ENCODE measurements at regions not wholly inside any gene's neighbourhood (a gene's known extent, or its start where the extent isn't known, plus 50 kb on each side); places are given as distances from the start of the nearest gene placed in this dataset.

DNA sequence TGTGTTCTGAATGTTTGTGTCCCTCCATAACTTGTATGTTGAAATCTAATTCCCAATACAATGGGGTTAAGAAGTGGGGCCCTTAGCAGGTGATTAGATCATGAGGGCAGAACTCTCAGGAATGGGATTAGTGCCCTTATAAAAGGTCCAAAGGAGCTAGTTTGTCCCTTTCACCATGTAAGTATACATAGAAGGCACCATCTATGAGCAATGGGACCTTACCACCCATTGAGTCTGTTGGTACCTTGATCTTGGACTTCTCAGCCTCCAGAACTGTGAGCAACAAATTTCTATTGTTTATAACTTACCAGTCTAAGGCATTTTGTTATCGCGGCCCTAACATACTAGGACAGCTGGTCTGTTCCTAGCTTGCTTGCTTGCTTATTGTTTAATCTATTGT, 106.3 kb downstream of the MYCN start:
- no peak overlapping the region for H3K4me3 ChIP-seq (ENCODE audit: low read depth, low read length)
- TF ChIP-seq, protein P1, sequence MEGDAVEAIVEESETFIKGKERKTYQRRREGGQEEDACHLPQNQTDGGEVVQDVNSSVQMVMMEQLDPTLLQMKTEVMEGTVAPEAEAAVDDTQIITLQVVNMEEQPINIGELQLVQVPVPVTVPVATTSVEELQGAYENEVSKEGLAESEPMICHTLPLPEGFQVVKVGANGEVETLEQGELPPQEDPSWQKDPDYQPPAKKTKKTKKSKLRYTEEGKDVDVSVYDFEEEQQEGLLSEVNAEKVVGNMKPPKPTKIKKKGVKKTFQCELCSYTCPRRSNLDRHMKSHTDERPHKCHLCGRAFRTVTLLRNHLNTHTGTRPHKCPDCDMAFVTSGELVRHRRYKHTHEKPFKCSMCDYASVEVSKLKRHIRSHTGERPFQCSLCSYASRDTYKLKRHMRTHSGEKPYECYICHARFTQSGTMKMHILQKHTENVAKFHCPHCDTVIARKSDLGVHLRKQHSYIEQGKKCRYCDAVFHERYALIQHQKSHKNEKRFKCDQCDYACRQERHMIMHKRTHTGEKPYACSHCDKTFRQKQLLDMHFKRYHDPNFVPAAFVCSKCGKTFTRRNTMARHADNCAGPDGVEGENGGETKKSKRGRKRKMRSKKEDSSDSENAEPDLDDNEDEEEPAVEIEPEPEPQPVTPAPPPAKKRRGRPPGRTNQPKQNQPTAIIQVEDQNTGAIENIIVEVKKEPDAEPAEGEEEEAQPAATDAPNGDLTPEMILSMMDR (IDR thresholded peaks at IDR 0.05; ENCODE audit: low read depth, low read length, missing control alignments) = no peak
- no peak for DNase-seq (ENCODE audit: low read depth)

DNA sequence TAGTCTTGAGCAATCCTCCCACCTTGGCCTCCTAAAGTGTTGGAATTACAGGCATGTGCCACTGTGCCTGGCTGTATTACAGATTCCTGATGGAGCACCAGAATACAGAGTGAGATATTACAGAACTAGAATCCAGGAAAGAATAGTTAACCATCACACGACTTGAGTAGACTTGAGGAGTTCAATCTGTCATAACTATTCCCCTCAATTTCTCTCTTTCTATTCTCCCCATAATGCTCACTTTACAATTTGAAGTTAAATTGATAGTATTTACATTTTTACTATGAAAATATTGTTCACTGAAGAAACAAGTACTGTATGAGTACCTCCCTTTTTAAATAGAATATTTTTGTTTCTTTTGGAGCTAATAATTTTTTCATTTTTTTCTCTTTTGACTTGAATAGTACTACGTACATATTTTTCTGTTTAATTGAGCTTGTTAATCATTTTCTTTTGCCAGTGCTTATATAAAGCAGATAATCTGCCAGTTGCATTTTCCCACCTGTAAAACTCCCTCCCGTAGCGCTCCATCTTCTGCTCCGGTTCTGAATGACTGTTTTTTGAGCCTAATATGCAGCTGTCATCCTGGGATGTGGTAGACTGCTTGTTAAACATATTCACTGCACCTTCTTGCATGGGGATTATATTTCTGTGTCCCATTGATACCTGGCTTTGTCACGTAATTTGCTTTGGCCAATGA, 105.5 kb downstream of the MYCN start:
- no peak overlapping the region for H3K4me3 ChIP-seq (ENCODE audit: low read depth, low read length)
- TF ChIP-seq, protein P1 (IDR thresholded peaks at IDR 0.05; ENCODE audit: low read depth, low read length, missing control alignments) = no peak
- no peak for DNase-seq (ENCODE audit: low read depth)

DNA sequence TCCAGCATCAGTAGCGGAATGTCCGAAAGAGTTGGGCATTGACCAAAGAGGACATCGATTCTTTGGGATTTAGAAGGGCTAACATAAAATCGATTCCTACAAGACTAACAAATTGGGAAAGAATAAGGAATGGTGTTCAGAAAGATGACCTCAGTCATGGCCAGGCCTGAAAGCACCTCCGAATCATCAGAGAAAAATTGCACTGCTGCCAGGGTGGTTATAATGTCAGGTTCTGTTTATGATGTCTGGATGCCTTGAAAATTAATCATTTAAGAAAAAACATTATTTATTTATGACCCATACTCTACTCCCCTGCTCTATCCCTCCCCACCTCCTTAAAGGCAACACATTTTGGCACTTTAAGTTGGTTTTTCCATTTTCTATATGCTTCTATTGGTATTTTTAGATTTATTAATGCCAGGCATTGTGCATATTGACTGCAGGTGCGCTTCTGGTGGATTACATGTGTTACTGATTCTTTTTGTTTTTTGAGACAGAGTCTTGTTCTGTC, 104.7 kb downstream of the MYCN start:
- TF ChIP-seq, protein P1 (IDR thresholded peaks at IDR 0.05; ENCODE audit: low read depth, low read length, missing control alignments) = no peak
- no peak for DNase-seq (ENCODE audit: low read depth)
- no peak overlapping the region for H3K4me3 ChIP-seq (ENCODE audit: low read depth, low read length)

DNA sequence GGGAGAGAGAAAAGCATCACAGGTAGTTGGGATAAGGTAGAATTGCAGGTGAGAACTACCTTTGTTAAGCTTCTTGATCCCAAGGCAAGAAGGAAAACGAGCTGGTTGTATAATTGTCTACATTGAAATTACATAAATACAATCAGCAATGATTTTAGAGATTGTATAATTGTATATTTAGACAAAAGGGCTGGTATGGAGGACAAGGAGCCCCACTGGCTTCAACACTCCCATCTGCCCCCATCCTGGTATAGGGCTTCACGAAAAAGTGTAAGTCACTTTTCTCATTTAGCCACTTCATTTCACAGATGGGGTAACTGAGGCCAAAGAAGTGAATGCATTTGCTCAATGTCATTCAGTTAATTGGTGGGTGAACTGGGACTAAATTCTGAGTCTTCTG, 103.3 kb downstream of the MYCN start:
- no peak for DNase-seq (ENCODE audit: low read depth)

DNA sequence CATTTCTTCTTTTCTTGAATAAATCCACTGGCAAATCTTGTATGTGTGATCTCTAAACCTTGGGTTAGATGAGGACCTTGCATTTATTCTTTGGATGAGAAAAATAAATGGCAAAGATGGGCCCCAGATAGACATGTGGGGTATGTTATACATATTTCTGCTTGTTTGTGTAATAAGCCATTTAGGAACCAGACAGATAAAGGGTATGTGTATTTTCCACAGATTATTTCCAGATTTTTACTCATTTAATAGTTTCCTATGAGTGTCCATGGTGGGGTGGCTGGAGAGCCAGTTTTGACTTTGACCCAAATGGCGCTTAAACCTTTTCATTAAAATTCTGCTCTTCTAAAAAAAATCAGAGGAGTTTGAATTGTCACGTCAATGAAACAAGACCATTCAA, 102.8 kb downstream of the MYCN start:
- TF ChIP-seq, protein P1 (IDR thresholded peaks at IDR 0.05; ENCODE audit: low read depth, low read length, missing control alignments) = no peak
- DNase-seq (ENCODE audit: low read depth) = no peak
- no peak overlapping the region for H3K4me3 ChIP-seq (ENCODE audit: low read depth, low read length)

More for the DNA sequence above, 103.3 kb downstream of the MYCN start:
- TF ChIP-seq, protein P1 (IDR thresholded peaks at IDR 0.05; ENCODE audit: low read depth, low read length, missing control alignments) = no peak
- H3K4me3 ChIP-seq (ENCODE audit: low read depth, low read length) = no peak overlapping the region

DNA sequence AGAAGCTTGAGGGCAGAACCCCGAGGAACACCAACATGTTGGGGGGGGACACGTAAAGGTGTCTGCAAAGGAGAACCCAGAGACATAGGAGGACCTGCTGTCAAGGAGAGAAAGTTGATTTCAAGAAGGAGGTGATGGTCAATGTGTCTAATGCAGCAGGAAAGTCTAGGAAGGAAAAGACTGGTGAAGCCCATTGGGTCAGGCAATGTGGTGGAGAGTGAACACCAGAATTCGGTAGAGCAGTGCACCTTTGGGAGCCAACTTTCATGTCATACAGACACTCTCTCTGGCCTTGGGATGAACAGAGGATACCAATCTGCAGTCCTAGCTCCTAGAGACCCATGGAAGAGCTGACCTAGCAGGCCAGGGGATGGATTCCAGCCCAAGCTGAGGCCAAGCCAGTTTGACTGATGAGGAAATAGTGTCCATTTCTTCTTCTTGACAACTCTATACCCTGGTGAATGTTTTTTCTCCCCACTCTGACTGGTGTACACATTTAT, 101.9 kb downstream of the MYCN start:
- TF ChIP-seq, protein P1 (IDR thresholded peaks at IDR 0.05; ENCODE audit: low read depth, low read length, missing control alignments) = no peak

More for the DNA sequence above, 101.9 kb downstream of the MYCN start:
- no peak overlapping the region for H3K4me3 ChIP-seq (ENCODE audit: low read depth, low read length)
- no peak for DNase-seq (ENCODE audit: low read depth)

Data from GM12864 (cell line).